H9 (cell line): ENCODE measurements at regions not wholly inside any gene's neighbourhood (a gene's known extent, or its start where the extent isn't known, plus 50 kb on each side); places are given as distances from the start of the nearest gene placed in this dataset.

ENCODE experiments used
- DNase-seq: peaks from one replicate; pipeline ENCODE4 v3.0.0-alpha.2; 2017
- H2AFZ ChIP-seq: one replicate; pipeline ENCODE4 v1.6.1; 2013; ENCODE audit warnings: mild to moderate bottlenecking, low read length, control low read depth, moderate library complexity
- H2AK5ac ChIP-seq: 2 replicates; pipeline ENCODE4 v1.6.1; 2013; ENCODE audit warnings: low read length, control low read depth, mixed read lengths; ENCODE audit not compliant: insufficient read length
- H2BK120ac ChIP-seq: one replicate; pipeline ENCODE4 v1.6.1; 2013; ENCODE audit warnings: low read depth, mild to moderate bottlenecking, low read length, control low read depth, inconsistent platforms; ENCODE audit not compliant: poor library complexity, severe bottlenecking
- H2BK12ac ChIP-seq: 2 replicates; pipeline ENCODE4 v1.6.1; 2013; ENCODE audit warnings: low read length, control low read depth, mixed read lengths, low read depth; ENCODE audit not compliant: insufficient read length
- H2BK15ac ChIP-seq: 2 replicates; pipeline ENCODE4 v1.6.1; 2013; ENCODE audit warnings: low read depth, low read length, control low read depth
- H2BK20ac ChIP-seq: one replicate; pipeline ENCODE4 v1.6.1; 2013; ENCODE audit warnings: low read depth, mild to moderate bottlenecking, low read length, control low read depth, inconsistent platforms; ENCODE audit not compliant: poor library complexity, severe bottlenecking
- H2BK5ac ChIP-seq: 2 replicates; pipeline ENCODE4 v1.6.1; 2013; ENCODE audit warnings: low read length, control low read depth, mixed read lengths; ENCODE audit not compliant: insufficient read length
- H3K14ac ChIP-seq: 2 replicates; pipeline ENCODE4 v1.6.1; 2013; ENCODE audit warnings: low read length, control low read depth; ENCODE audit not compliant: insufficient read depth
- H3K18ac ChIP-seq: 2 replicates; pipeline ENCODE4 v1.6.1; 2013; ENCODE audit warnings: low read depth, mild to moderate bottlenecking, mixed read lengths, low read length, control low read depth; ENCODE audit not compliant: insufficient read length
- H3K23ac ChIP-seq: 2 replicates; pipeline ENCODE4 v1.6.1; 2013; ENCODE audit warnings: low read length, control low read depth, mixed read lengths, low read depth; ENCODE audit not compliant: insufficient read length
- H3K23me2 ChIP-seq: 2 replicates; pipeline ENCODE4 v1.6.1; 2013; ENCODE audit warnings: low read depth, mild to moderate bottlenecking, mixed read lengths, low read length, control low read depth; ENCODE audit not compliant: insufficient read length, poor library complexity, severe bottlenecking
- H3K27ac ChIP-seq: 2 replicates; pipeline ENCODE4 v1.5.1; 2013; ENCODE audit warnings: low read length, control low read depth, mixed read lengths, low read depth; ENCODE audit not compliant: insufficient read length
- H3K27me3 ChIP-seq: 2 replicates; pipeline ENCODE4 v1.6.1; 2013; ENCODE audit warnings: low read length, control low read depth, inconsistent platforms; ENCODE audit not compliant: insufficient read depth
- H3K4ac ChIP-seq: 2 replicates; pipeline ENCODE4 v1.6.1; 2013; ENCODE audit warnings: low read depth, mild to moderate bottlenecking, control low read depth, inconsistent platforms, low read length, moderate library complexity
- H3K4me1 ChIP-seq: 2 replicates; pipeline ENCODE4 v1.6.1; 2013; ENCODE audit warnings: low read length, control low read depth, inconsistent platforms; ENCODE audit not compliant: insufficient read depth
- H3K4me2 ChIP-seq: 2 replicates; pipeline ENCODE4 v1.6.1; 2013; ENCODE audit warnings: low read length, control low read depth, mixed read lengths; ENCODE audit not compliant: insufficient read length, insufficient read depth
- H3K56ac ChIP-seq: 2 replicates; pipeline ENCODE4 v1.6.1; 2013; ENCODE audit warnings: low read depth, mild to moderate bottlenecking, mixed read lengths, low read length, control low read depth; ENCODE audit not compliant: insufficient read length
- H3K79me1 ChIP-seq: 2 replicates; pipeline ENCODE4 v1.6.1; 2013; ENCODE audit warnings: low read depth, mild to moderate bottlenecking, moderate library complexity, low read length, control low read depth, inconsistent platforms; ENCODE audit not compliant: insufficient read depth, poor library complexity, severe bottlenecking
- H3K79me2 ChIP-seq: 2 replicates; pipeline ENCODE4 v1.6.1; 2013; ENCODE audit warnings: low read length, control low read depth, inconsistent platforms; ENCODE audit not compliant: insufficient read depth
- H3K9ac ChIP-seq: 2 replicates; pipeline ENCODE4 v1.6.1; 2013; ENCODE audit warnings: low read length, control low read depth, mixed read lengths; ENCODE audit not compliant: insufficient read length; ENCODE audit errors: extremely low read depth
- H3K9me3 ChIP-seq: one replicate; pipeline ENCODE4 v1.6.1; 2013; ENCODE audit warnings: low read depth, low read length, inconsistent platforms; ENCODE audit not compliant: control insufficient read depth
- H3T11ph ChIP-seq: one replicate; pipeline ENCODE4 v1.6.1; 2013; ENCODE audit warnings: mild to moderate bottlenecking, low read length, control low read depth, inconsistent platforms
- H4K20me1 ChIP-seq: one replicate; pipeline ENCODE4 v1.6.1; 2013; ENCODE audit not compliant: control insufficient read depth, insufficient read length, insufficient read depth
- H4K5ac ChIP-seq: 2 replicates; pipeline ENCODE4 v1.6.1; 2013; ENCODE audit warnings: low read depth, mild to moderate bottlenecking, mixed read lengths, low read length, control low read depth; ENCODE audit not compliant: insufficient read length
- H4K8ac ChIP-seq: replicated peaks from 2 replicates; pipeline ENCODE4 v1.6.1; 2013; ENCODE audit warnings: low read length, control low read depth, mixed read lengths, low read depth; ENCODE audit not compliant: insufficient read length
- H4K91ac ChIP-seq: 2 replicates; pipeline ENCODE4 v1.6.1; 2013; ENCODE audit warnings: low read depth, mild to moderate bottlenecking, moderate library complexity, mixed read lengths, low read length, control low read depth; ENCODE audit not compliant: insufficient read length
- H3K27ac Mint-ChIP-seq, 3 experiments: 2 replicates in 2 of 3; 3 replicates in 1 of 3; pipeline ENCODE4 v1.8.0; 2020 to 2021; ENCODE audit warnings: mixed read lengths in 3 of 3, mild to moderate bottlenecking in 1 of 3, moderate library complexity in 1 of 3
- H3K27me3 Mint-ChIP-seq: 2 replicates; pipeline ENCODE4 v1.8.0; 2021; ENCODE audit warnings: low read depth, mild to moderate bottlenecking, moderate library complexity, mixed read lengths
- H3K36me3 Mint-ChIP-seq, 3 experiments: 2 replicates in 2 of 3; 3 replicates in 1 of 3; pipeline ENCODE4 v1.8.0; 2020 to 2021; ENCODE audit warnings: low read depth in 3 of 3, mixed read lengths in 3 of 3; ENCODE audit not compliant: insufficient read depth in 1 of 3
- H3K4me1 Mint-ChIP-seq, 2 experiments: 2 replicates each; pipeline ENCODE4 v1.8.0; 2020; ENCODE audit warnings: mixed read lengths in 2 of 2
- H3K4me3 Mint-ChIP-seq, 2 experiments: 2 replicates in 1 of 2; 3 replicates in 1 of 2; pipeline ENCODE4 v1.8.0; 2020 to 2021; ENCODE audit warnings: mild to moderate bottlenecking in 2 of 2, mixed read lengths in 2 of 2, moderate library complexity in 1 of 2
- H3K9me3 Mint-ChIP-seq, 2 experiments: 2 replicates in 1 of 2; 3 replicates in 1 of 2; pipeline ENCODE4 v1.8.0; 2020; ENCODE audit warnings: mild to moderate bottlenecking in 2 of 2, mixed read lengths in 2 of 2, moderate library complexity in 1 of 2
- CTCF ChIP-seq: fragments of 200-600 bp; sonication (generic); conservative IDR thresholded peaks from 3 replicates; pipeline ENCODE4 v1.8.0; 2021; ENCODE audit warnings: antibody characterized with exemption, mild to moderate bottlenecking
- WGBS: extraction: QIAGEN DNeasy Blood & Tissue Kit; methylation state at CpG from one replicate; pipeline ENCODE4 v1.1.7; 2013; ENCODE audit warnings: missing lambda C conversion rate, low lambda C conversion rate, mixed read lengths; ENCODE audit not compliant: insufficient read length; ENCODE audit errors: extremely low coverage; 5-methylcytosine and 5-hydroxymethylcytosine counted together

- H4K5ac ChIP-seq: no peak overlapping the region
- WGBS: no CpG with 5 or more reads among the region's 3 CpGs
Observed at GRCh38 chr2:172251231-172251630, 148.5 kb upstream of the DLX2 start.

More at GRCh38 chr2:172251231-172251630, 148.5 kb upstream of the DLX2 start:
- Histone ChIP-seq H3K27ac (no peak overlapping the region), H3K9me3 (no peaks in the 10 kb centered on the region), H4K8ac (no peak overlapping the region), H3K14ac (no peak overlapping the region), H2AFZ (no peak overlapping the region), H3K27me3 (no peaks in the 10 kb centered on the region), H2AK5ac (no peak overlapping the region), H2BK12ac (no peak overlapping the region), H3K4me2 (no peak overlapping the region), H3K4ac (no peak overlapping the region), H3K18ac (no peak overlapping the region), H2BK15ac (no peak overlapping the region), H2BK120ac (no peak overlapping the region), H3K79me1 (no peaks in the 10 kb centered on the region), H3K23ac (no peak overlapping the region), H3K56ac (no peak overlapping the region), H3K4me1 (peaks cover 5% of the 10 kb centered on the region; the same call in 1 of the 2 replicates), H3K9ac (no peak overlapping the region), H3T11ph (no peak overlapping the region), H2BK5ac (no peak overlapping the region), H2BK20ac (no peak overlapping the region), H3K23me2 (no peaks in the 10 kb centered on the region), H3K79me2 (no peaks in the 10 kb centered on the region), H4K20me1 (no peaks in the 10 kb centered on the region), H4K91ac (no peak overlapping the region)
- DNase-seq: no peak
- peaks cover 39 to 50% of the 10 kb centered on the region in 2 experiments for H3K4me1 Mint-ChIP-seq
- H3K4me3 Mint-ChIP-seq: no peak overlapping the region
- H3K36me3 Mint-ChIP-seq: no peaks in the 10 kb centered on the region
- no peaks in the 10 kb centered on the region for H3K9me3 Mint-ChIP-seq
- no peaks in the 10 kb centered on the region; the same call in 1 of the 2 replicates for H3K27me3 Mint-ChIP-seq
- H3K27ac Mint-ChIP-seq: no peak overlapping the region; a peak in 1 of 7 replicates
- TF ChIP-seq CTCF: no peak
